UCSD-AML1 (cell line): ENCODE measurements at regions not wholly inside any gene's neighbourhood (a gene's known extent, or its start where the extent isn't known, plus 50 kb on each side); places are given as distances from the start of the nearest gene placed in this dataset.
"Not testable (repeated sequence)": the region's sequence is repeated elsewhere in the genome, so short reads cannot be mapped to it uniquely, and the experiment has no call there.

Experiments used
- DNase-seq: peaks from one replicate; lab custom pipeline; 2025; ENCODE audit not compliant: unreplicated experiment; lab: John Stamatoyannopoulos, UW

DNA sequence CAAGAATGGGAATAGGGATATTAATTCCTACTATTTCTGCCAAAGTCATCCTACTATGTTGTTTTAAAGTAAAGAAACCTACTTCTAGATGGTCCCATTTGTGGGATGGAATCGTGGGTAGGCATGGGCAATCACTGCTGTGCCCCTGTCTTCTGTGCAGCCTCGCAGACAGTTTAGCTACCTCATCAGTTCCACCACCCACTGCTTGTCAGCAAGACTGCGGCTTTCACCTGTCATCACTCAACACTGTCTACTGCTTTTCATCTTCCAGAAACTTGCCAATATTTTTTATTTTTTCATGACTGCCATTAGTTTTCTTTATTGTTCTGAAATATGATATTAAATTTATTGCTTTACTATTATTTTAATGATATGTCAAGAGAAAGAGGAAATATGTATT, 368.1 kb upstream of the KYNU start:
- no peak for DNase-seq

- no peak for DNase-seq
Observed at GRCh38 chr2:142504754-142505153, 372.7 kb upstream of the KYNU start.

DNA sequence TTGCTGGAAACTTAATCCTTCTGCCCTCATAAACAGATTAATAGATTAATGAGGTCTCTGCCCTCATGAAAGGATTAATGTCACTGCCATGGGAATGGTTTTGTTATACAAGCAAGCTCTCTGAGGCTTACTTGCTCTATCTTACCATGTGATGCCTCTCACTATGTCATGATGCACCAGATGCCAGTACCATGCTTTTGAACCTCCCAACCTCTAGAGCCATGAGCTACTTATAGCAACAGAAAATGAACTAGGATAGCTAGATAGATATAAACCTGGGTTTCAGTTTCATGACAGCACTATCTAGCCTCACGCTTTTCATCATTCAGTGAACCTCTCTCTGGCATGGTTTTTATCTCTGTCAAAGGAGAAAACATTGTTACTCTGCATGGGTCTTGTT, 371.6 kb upstream of the LRP1B start:
- DNase-seq: no peak

DNA sequence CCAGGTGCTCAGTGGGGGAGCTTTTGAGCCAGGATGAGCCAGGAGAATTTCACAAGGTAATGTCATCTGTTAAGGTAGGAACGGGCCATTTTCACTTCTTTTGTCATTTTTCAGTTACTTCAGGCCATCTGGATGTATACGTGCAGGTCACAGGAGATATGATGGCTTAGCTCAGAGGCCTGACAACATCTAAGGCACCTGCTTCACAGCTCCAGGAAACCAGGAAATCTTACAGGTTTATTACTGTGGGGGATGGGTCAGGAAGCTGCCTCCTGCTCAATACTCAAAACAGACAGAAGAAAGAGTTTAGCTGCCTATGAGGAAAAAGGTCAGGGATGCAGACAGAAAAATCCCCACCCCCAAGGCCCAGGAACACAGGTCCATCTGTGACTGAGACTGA, 364.3 kb upstream of the LRP1B start:
- no peak for DNase-seq

DNA sequence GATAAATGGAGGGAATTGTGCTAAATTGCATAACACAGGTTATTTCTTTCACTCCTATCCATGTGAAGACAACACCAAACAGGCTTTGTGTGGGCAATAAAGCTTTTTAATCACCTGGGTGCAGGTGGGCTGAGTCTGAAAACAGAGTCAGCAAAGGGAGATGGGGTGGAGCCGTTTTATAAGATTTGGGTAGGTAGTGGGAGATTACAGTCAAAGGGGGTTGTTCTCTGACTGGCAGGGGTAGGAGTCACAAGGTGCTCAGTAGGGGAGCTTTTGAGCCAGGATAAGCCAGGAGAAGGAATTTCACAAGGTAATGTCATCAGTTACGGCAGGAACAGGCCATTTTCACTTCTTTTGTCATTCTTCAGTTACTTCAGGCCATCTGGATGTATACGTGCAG, 358.8 kb upstream of the LRP1B start:
- DNase-seq: not testable (repeated sequence)

DNA sequence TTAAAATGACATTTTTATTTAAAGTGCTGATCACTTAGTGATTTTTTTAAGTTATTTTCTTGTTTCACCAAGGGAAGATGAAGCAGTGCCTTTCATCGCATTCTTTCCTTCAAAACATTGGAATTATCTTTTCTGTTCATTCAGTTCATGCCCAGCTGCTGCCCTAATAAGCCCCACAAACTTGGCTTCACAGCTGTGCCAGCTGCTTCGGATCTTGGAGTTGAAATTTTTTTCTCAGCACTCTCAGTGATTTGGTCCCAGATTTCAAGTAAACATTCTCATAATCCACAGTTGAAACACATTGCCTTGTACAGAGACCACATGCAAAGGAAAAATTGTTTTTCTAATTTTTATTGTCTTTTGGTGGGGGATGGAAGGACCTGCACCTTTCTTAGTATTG, 353.3 kb upstream of the LRP1B start:
- DNase-seq: no peak

DNA sequence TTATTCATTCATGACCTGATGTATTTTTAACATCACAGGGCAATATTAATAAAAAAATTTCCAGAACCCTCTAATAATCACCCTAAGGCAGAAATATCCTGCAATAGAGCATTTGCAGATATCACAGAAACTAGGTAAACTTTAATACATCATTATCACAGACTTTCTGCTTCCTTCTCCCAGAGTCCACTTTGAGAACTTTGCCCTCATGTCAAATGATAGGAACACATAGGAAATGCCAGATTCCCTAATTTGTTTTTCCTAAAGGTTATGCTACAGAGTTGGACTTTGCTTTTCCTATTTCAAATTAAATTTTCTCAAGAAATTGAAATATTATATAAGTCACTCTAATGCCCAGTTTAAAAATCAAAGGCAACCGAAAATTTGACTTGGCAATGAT, 352.8 kb upstream of the LRP1B start:
- DNase-seq: no peak

DNA sequence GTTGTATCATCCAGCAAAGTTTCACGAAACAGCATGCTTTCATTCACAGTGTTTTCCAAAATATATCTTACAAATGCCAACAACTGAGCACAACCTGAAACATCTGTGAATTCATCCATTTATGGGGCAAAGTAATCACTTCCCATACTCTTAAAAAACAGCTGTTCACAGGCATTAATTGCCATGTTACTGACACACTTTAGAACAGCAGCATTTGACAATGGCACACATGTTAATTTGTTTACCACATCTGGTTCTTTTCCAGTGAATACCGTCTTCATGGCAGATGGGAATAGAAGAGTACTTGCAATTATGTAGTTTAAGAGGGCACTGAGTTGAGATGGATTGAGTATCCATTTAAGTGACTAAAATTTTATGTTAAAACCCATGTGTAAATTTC, 347.4 kb upstream of the LRP1B start:
- DNase-seq: no peak

DNA sequence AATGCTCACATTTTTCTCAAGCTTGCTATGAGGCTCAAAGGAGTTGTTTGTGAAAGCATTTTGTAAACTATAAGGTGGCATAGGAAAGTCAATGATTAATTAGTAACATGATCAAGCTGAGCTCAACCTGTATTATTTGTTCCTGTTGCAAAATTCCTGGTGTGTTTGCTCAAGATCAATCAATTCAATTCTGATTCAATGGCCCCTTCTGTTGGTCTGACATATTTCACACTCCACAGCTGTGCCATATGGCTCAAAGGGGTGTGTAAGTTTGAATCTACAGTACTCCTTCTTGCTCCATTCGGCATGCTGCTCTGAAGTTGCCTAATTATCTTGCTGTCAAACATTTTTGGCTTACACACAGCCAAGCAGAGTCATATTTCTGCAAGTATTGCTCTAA, 341.6 kb upstream of the LRP1B start:
- no peak for DNase-seq

DNA sequence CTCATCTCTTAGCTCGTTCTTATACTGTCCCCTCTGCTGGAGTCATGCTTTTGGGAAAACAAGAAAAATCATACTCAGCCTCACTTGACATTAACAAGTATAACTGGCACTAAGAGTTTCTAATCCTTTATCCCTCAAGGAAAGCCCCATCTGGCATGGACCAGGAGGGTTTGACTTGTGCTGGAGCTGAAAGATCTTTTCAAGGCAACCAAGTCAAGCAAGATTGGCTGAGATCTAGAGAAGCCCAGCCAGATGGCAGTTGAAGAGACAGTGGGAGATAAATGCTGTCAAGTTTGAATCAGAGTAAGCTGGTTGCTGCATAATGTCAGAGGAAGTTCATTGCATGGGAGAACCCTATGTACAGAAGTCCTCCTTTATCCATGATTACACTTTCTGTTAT, 336.5 kb upstream of the LRP1B start:
- DNase-seq: no peak

- no peak for DNase-seq
Observed at GRCh38 chr2:142463047-142463446, 332.2 kb upstream of the LRP1B start.

DNA sequence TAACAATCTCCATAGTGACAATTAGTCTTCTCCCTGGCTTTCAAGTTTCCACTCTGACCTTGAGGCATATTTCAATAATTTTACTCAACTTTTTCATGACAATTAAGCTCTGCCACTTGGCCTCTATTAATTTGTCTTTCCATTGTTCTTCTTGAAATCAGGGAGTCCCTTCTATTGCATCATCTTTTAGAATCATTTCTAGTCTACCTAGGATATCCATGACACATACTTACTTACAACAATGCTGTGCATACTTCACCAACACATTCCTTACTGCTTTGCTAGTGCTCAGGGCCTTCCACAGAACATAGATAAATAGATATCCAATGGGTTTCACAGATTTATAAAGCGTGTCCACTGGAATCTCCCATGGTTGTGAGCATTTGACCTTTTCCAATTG, 331.5 kb upstream of the LRP1B start:
- no peak for DNase-seq

- DNase-seq: no peak
Observed at GRCh38 chr2:142445551-142446072, 314.8 kb upstream of the LRP1B start.

DNA sequence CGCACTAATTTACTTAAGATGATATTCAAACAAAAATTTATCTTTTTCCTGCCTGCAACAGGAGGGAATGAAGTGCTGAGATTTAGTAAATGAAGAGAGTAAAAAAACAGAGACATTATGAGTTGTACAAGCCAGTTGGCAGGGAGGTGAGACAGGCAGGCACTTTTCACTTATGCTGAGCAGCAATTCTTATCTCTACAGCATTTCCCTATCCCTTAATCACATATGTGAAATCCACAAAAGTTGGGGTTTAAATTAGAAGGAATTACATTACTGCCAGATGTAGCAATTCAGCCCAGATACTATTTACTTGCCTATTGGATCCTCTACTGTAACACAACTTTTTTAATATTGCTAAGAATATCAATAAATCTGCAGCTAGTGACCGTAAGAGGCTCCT, 314.2 kb upstream of the LRP1B start:
- DNase-seq: no peak

DNA sequence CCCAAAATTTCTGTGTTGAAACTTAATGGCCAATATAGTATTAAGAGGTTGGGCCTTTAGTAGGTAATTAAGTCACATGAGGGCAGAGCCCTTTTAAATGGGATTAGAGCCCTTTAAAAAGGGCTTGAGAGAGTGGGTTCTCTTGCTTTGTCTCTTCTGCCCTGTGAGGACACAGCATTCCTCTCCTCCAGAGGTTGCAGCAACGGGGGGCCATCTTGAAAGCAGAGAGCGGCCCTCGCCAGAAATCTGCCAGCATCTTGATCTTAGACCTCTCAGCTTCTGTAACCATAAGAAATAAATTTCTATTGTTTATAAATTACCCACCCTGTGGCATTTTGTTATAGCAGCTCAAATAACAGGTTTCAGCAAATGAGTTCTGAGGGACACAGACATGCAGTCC, 305.0 kb upstream of the LRP1B start:
- DNase-seq: no peak

DNA sequence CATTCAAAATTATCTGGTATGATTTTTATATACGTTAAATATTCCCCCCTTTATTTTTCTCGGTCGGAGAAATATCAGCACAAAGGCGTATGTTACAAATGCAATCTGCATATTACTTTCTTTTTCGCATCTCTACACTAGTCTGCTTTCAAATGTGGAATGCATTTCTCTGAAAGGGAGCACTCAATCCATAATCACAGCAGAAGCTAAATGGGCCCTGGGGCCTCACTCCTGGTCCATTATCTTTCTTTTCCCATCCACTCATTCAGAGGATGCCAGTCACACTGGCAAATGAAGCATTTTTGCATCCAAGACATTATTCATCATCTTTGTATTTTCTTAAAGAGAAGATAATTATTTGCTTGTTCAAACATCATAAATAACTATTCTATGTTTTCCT, 295.2 kb upstream of the LRP1B start:
- no peak for DNase-seq

DNA sequence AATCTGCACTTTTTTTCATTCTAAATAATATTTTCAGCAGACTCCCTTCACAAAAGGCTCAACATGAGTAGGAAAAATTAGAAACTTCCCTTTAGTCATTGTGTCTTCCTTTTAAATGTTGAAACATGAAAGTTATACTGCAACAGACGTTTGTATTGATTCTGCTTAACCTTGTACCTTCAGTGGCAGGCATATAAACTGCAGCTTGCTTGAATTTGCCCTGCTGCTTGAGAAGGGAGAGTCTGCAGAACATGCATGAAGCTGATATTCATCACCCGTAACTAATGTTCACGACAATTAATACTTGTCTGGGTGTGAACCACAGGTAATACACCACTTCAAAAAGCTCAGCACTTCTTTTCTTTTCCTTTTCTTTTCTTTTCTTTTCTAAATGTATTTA, 294.7 kb upstream of the LRP1B start:
- DNase-seq: no peak

DNA sequence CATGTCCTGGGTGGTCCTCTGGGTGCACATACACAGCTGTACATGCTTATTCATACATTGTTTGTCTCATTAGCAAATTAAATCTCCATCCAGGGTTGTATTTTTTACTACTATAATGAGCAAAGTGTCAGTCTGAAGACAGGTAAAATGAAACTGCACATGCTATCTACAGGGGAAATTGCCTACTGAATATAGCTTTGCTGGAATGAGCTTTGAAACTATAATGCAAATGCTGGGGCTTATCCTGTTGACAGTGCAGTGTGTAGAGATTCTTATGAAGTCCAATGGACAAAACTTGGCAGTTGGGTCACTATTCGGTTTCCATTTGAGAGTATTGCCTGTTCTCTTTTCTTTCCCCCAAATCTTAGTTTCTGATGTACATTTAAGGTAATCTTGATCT, 292.8 kb upstream of the LRP1B start:
- DNase-seq: no peak

DNA sequence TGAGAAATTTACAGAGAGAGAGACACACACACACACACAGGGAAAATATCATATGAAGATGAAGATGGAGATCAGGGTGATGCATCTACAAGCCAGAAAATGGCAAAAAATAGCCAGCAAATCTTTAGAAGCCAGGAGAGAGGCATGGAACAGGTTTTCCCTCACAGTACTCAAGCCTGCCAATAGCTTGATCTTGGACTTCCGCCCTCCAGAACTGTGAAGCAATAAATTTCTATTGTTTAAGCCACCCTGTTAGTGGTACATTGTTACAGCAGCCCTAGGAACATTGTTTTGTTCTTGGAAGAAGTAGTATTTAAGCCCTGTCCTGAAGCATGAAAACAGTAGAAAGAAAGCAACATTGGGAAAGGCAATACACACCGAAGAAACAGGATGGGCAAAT, 292.0 kb upstream of the LRP1B start:
- DNase-seq: no peak

- no peak for DNase-seq
Observed at GRCh38 chr2:142422041-142422440, 291.2 kb upstream of the LRP1B start.

DNA sequence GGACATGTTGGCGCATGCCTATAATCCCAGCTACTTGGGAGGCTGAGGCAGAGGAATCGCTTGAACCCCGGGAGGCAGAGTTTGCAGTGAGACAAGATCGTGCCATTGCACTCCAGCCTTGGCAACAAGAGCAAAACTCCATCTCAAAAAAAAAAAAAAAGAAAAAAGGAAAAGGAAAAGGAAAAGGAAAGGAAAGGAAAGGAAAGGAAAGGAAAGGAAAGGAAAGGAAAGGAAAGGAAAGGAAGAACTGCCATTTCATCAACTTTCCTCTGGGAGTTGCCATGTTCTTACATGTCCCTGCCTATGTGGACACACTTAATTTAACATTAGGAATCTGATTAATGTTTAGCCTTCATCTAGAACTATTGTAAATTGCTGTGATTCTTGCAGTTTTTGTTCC, 287.9 kb upstream of the LRP1B start:
- DNase-seq: not testable (repeated sequence)

DNA sequence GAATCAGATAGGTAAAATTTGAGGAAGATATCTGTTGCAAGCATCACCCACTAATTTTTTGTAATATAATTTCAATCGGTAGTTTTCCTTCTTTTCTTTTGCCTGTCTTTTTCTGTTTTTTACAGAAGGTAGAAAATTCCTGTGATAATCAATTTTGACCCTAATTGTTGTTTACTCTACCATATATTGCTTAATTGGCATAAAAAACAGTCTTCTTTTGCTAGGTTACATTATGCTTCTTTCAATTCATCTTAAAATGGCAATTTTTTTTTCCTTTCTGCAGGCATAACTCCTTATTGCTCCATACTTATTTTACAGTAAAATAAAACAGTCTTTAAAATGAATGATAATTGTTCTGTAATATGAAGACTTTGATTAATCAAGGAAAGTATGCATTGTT, 286.2 kb upstream of the LRP1B start:
- no peak for DNase-seq

- no peak for DNase-seq
Observed at GRCh38 chr2:142415461-142415860, 284.6 kb upstream of the LRP1B start.

GRCh38 chr2:142398212-142398611, 267.4 kb upstream of the LRP1B start:
- DNase-seq: no peak
